ENCODE measurements at regions not wholly inside any gene's neighbourhood (a gene's known extent, or its start where the extent isn't known, plus 50 kb on each side); places are given as distances from the start of the nearest gene placed in this dataset.

- no peak overlapping the region for H3K4me3 Mint-ChIP-seq
- no peaks in the 10 kb centered on the region for H3K9me3 Mint-ChIP-seq
- DNase-seq (no peak), ATAC-seq (ENCODE audit: low read depth in 2 of 2) (no peak)
- H3K36me3 Mint-ChIP-seq, result no peaks in the 10 kb centered on the region
- no peak overlapping the region for H3K27ac Mint-ChIP-seq
- no peaks in the 10 kb centered on the region for H3K4me1 Mint-ChIP-seq
- H3K27me3 Mint-ChIP-seq, result peaks cover 7 to 14% (median 10%) of the 10 kb centered on the region in 3 donors
These were observed 175.8 kb upstream of the CHD1 start for GRCh38 chr5:99104538-99105132.

- Mint-ChIP-seq H3K4me3 (no peak overlapping the region), H3K36me3 (no peaks in the 10 kb centered on the region), H3K27ac (no peak overlapping the region), H3K9me3 (no peaks in the 10 kb centered on the region), H3K4me1 (no peaks in the 10 kb centered on the region), H3K27me3 (peaks cover 14 to 20% (median 18%) of the 10 kb centered on the region in 3 donors)
- ATAC-seq (ENCODE audit: low read depth in 2 of 2) (no peak), DNase-seq (no peak)
These were observed 173.4 kb upstream of the CHD1 start for GRCh38 chr5:99102073-99102697.

GRCh38 chr5:99099691-99100090, 170.9 kb upstream of the CHD1 start:
- no peaks in the 10 kb centered on the region for H3K4me1 Mint-ChIP-seq
- peak overlapping the region in 1 of 6 donors; percentile 7 for H3K27ac Mint-ChIP-seq
- no peak overlapping the region for H3K4me3 Mint-ChIP-seq
- no peaks in the 10 kb centered on the region for H3K36me3 Mint-ChIP-seq
- DNase-seq (no peak), ATAC-seq (ENCODE audit: low read depth in 2 of 2) (no peak)
- peaks cover 18 to 32% (median 21%) of the 10 kb centered on the region in 3 donors for H3K27me3 Mint-ChIP-seq
- H3K9me3 Mint-ChIP-seq, result no peaks in the 10 kb centered on the region

GRCh38 chr5:99089822-99090549, 161.2 kb upstream of the CHD1 start:
- no peak overlapping the region for H3K4me3 Mint-ChIP-seq
- no peaks in the 10 kb centered on the region for H3K4me1 Mint-ChIP-seq
- peaks cover 31 to 43% (median 33%) of the 10 kb centered on the region in 3 donors for H3K27me3 Mint-ChIP-seq
- DNase-seq (no peak), ATAC-seq (ENCODE audit: low read depth in 2 of 2) (no peak)
- no peaks in the 10 kb centered on the region for H3K36me3 Mint-ChIP-seq
- no peak overlapping the region for H3K27ac Mint-ChIP-seq
- H3K9me3 Mint-ChIP-seq, result no peaks in the 10 kb centered on the region

- no peak for DNase-seq
- H3K27me3 Mint-ChIP-seq, result peaks cover 30 to 39% (median 30%) of the 10 kb centered on the region in 3 donors
- H3K4me3 Mint-ChIP-seq, result no peak overlapping the region
- H3K36me3 Mint-ChIP-seq, result no peaks in the 10 kb centered on the region
- ATAC-seq (ENCODE audit: low read depth in 2 of 2), result no peak
- H3K4me1 Mint-ChIP-seq, result no peaks in the 10 kb centered on the region
- H3K27ac Mint-ChIP-seq, result no peak overlapping the region
- H3K9me3 Mint-ChIP-seq, result no peaks in the 10 kb centered on the region
These were observed 159.5 kb upstream of the CHD1 start for GRCh38 chr5:99088309-99088708.

- H3K4me3 Mint-ChIP-seq, result no peak overlapping the region
These were observed 154.4 kb upstream of the CHD1 start for GRCh38 chr5:99083197-99083596.

GRCh38 chr5:99081711-99082110, 152.9 kb upstream of the CHD1 start:
- no peak for ATAC-seq (ENCODE audit: low read depth in 2 of 2)
- H3K27me3 Mint-ChIP-seq, result peaks cover 12 to 25% (median 22%) of the 10 kb centered on the region in 3 donors
- H3K9me3 Mint-ChIP-seq, result no peaks in the 10 kb centered on the region
- DNase-seq, result no peak
- H3K36me3 Mint-ChIP-seq, result no peaks in the 10 kb centered on the region
- no peaks in the 10 kb centered on the region for H3K4me1 Mint-ChIP-seq
- no peak overlapping the region for H3K4me3 Mint-ChIP-seq
- no peak overlapping the region for H3K27ac Mint-ChIP-seq

More at GRCh38 chr5:99083197-99083596, 154.4 kb upstream of the CHD1 start:
- DNase-seq (no peak), ATAC-seq (ENCODE audit: low read depth in 2 of 2) (no peak)
- H3K27ac Mint-ChIP-seq, result no peak overlapping the region
- peaks cover 12 to 30% (median 23%) of the 10 kb centered on the region in 3 donors for H3K27me3 Mint-ChIP-seq
- no peaks in the 10 kb centered on the region for H3K36me3 Mint-ChIP-seq
- H3K9me3 Mint-ChIP-seq, result no peaks in the 10 kb centered on the region
- H3K4me1 Mint-ChIP-seq, result no peaks in the 10 kb centered on the region

- no peak overlapping the region for H3K4me3 Mint-ChIP-seq
- no peak for DNase-seq
- peak overlapping the region in 2 of 6 donors; percentile 40 to 76 for H3K27ac Mint-ChIP-seq
- H3K27me3 Mint-ChIP-seq, result peaks cover 9 to 12% (median 10%) of the 10 kb centered on the region in 3 donors
- H3K4me1 Mint-ChIP-seq, result no peaks in the 10 kb centered on the region
- no peak for ATAC-seq (ENCODE audit: low read depth in 2 of 2)
- no peaks in the 10 kb centered on the region for H3K36me3 Mint-ChIP-seq
- peaks cover 0 to 8% (median 4%) of the 10 kb centered on the region in 7 donors for H3K9me3 Mint-ChIP-seq
These were observed 148.2 kb upstream of the CHD1 start for GRCh38 chr5:99076723-99077640.

GRCh38 chr5:99072846-99073245, 144.0 kb upstream of the CHD1 start:
- DNase-seq (no peak), ATAC-seq (ENCODE audit: low read depth in 2 of 2) (no peak)
- peaks cover 0 to 5% of the 10 kb centered on the region in 2 donors for H3K36me3 Mint-ChIP-seq
- peaks cover 0 to 19% (median 4%) of the 10 kb centered on the region in 7 donors for H3K9me3 Mint-ChIP-seq
- H3K4me3 Mint-ChIP-seq, result no peak overlapping the region
- H3K27me3 Mint-ChIP-seq, result peaks cover under 1 to 7% (median 5%) of the 10 kb centered on the region in 3 donors
- H3K27ac Mint-ChIP-seq, result peak overlapping the region in 1 of 6 donors; percentile 46
- peaks cover 0 to 3% (median 0%) of the 10 kb centered on the region in 3 donors for H3K4me1 Mint-ChIP-seq

GRCh38 chr5:99070822-99071221, 142.0 kb upstream of the CHD1 start:
- Mint-ChIP-seq H3K4me1 (peaks cover 0 to 3% (median 0%) of the 10 kb centered on the region in 3 donors), H3K27me3 (no peaks in the 10 kb centered on the region), H3K36me3 (peaks cover 0 to 5% of the 10 kb centered on the region in 2 donors), H3K9me3 (peaks cover 0 to 19% (median 4%) of the 10 kb centered on the region in 7 donors), H3K4me3 (no peak overlapping the region), H3K27ac (no peak overlapping the region)
- DNase-seq (no peak), ATAC-seq (ENCODE audit: low read depth in 2 of 2) (no peak)

GRCh38 chr5:99070362-99070761, 141.6 kb upstream of the CHD1 start:
- no peak for ATAC-seq (ENCODE audit: low read depth in 2 of 2)
- no peak overlapping the region for H3K27ac Mint-ChIP-seq
- no peak for DNase-seq
- no peak overlapping the region for H3K4me3 Mint-ChIP-seq
- peaks cover 0 to 19% (median 4%) of the 10 kb centered on the region in 7 donors for H3K9me3 Mint-ChIP-seq
- no peaks in the 10 kb centered on the region for H3K27me3 Mint-ChIP-seq
- H3K4me1 Mint-ChIP-seq, result peaks cover 0 to 3% (median 0%) of the 10 kb centered on the region in 3 donors
- peaks cover 0 to 5% of the 10 kb centered on the region in 2 donors for H3K36me3 Mint-ChIP-seq

- ATAC-seq (ENCODE audit: low read depth in 2 of 2), result no peak
- Mint-ChIP-seq H3K4me1 (peaks cover 0 to 3% (median 0%) of the 10 kb centered on the region in 3 donors), H3K27ac (no peak overlapping the region), H3K36me3 (peaks cover 0 to 5% of the 10 kb centered on the region in 2 donors), H3K4me3 (no peak overlapping the region), H3K9me3 (peaks cover 0 to 19% (median 4%) of the 10 kb centered on the region in 7 donors), H3K27me3 (peaks cover 5 to 6% (median 6%) of the 10 kb centered on the region in 3 donors)
- no peak for DNase-seq
These were observed 140.3 kb upstream of the CHD1 start for GRCh38 chr5:99068944-99069650.

Data from naive B cell (primary cell).